ENCODE measurements at regions not wholly inside any gene's neighbourhood (a gene's known extent, or its start where the extent isn't known, plus 50 kb on each side); places are given as distances from the start of the nearest gene placed in this dataset.

DNA sequence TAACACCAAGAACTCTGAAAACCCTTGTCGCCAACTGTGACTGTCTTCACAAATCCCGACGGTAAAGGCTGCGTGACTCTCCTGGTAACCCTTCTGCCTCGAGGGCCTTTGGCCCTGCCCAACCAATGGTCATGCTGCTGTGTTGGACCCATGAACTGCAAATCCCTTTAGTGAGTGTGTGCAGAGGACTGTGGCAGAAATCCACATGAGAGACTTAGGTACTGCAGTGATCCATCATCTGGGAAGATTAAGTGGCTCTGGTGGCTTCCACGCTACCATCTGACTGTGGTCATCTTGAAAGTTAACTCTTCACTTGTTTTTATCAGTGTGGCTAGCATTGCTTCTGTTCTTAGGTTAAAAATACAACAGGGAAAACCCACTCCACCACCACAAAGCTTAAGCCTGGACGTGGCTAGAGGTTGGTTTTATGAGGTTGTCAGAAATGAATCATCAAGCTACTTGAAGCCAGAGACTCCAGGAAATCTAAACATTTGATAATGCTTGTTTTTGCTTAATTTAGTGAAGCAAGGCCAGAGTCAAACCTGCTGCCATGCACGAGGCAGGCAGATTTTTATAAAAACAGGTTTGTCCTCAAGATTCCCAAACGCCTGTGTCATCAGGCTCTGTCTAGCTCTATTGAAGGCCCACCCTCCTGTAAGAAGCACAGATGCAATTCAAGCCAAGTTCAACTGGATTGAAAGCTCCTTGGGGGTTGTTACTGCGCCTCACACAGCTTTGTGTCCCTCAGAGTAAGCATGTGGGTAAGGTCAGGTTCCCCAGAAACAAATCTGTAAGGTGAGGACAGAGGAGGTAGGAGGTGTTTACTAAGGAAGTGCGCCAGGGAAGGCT lies 52.7 kb upstream of the ERCC6L2 start:
- peak overlapping the region; percentile 37 for H3K27ac ChIP-seq (ENCODE audit: low read length)

DNA sequence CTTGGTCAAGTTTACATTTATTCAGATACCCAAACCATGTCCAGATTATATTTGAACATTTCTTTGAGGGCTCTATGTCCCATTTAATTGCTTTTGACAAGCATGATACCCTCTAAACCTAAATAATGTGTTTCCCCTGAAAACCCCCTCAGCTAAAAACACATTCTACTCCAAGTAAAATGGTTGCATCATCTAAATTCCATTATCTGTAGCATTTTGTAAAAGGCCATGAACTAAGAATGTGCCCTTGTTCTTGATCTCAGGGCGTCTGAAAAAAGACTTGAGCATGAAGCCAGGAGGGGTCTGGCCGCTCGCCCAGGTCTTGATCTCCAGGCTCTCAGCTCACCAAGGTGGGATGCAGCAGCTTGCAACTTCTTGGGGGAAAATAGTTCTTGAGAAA lies 53.5 kb upstream of the ERCC6L2 start:
- Histone ChIP-seq H3K27ac (ENCODE audit: low read length) (no peak overlapping the region), H3K4me1 (ENCODE audit: control insufficient read depth, insufficient read depth, low read length) (peaks cover 12% of the 10 kb centered on the region), H3K9me3 (ENCODE audit: control insufficient read depth in 2 of 2, low read length in 2 of 2) (no peaks in the 10 kb centered on the region), H3K9ac (ENCODE audit: low read length in 2 of 2) (no peak overlapping the region), H3K36me3 (ENCODE audit: control insufficient read depth in 2 of 2, insufficient read depth in 2 of 2, low read length in 2 of 2) (peaks cover 0 to 2% of the 10 kb centered on the region in 2 donors), H3K27me3 (ENCODE audit: control insufficient read depth in 1 of 2, insufficient read depth in 2 of 2, low read length in 2 of 2) (no peaks in the 10 kb centered on the region), H3K4me3 (ENCODE audit: low read length in 2 of 2) (no peak overlapping the region)

More for the DNA sequence above, 52.7 kb upstream of the ERCC6L2 start:
- Histone ChIP-seq H3K27me3 (ENCODE audit: control insufficient read depth in 1 of 2, insufficient read depth in 2 of 2, low read length in 2 of 2) (no peaks in the 10 kb centered on the region), H3K4me3 (ENCODE audit: low read length in 2 of 2) (no peak overlapping the region), H3K4me1 (ENCODE audit: control insufficient read depth, insufficient read depth, low read length) (peaks cover 12% of the 10 kb centered on the region), H3K36me3 (ENCODE audit: control insufficient read depth in 2 of 2, insufficient read depth in 2 of 2, low read length in 2 of 2) (peaks cover 0 to 2% of the 10 kb centered on the region in 2 donors), H3K9ac (ENCODE audit: low read length in 2 of 2) (no peak overlapping the region), H3K9me3 (ENCODE audit: control insufficient read depth in 2 of 2, low read length in 2 of 2) (no peaks in the 10 kb centered on the region)

DNA sequence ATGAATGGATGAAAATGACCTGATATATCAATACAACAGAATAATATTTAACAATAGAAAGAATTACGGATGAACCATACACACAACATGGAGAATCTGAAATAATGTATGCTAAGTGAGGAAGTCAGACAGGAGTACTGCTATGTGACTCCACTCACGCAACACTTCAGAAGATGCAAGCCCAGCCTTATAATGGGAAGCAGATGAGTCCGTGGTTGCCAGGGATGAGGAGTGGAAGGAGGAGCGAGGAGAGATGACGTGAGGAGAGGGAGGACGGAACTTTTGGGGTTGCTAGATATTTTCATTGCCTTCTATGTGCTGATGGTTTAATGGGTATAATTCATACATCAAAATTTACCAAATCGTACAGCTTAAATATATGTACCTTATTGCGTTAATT lies 55.4 kb upstream of the ERCC6L2 start:
- Histone ChIP-seq H3K27me3 (ENCODE audit: control insufficient read depth in 1 of 2, insufficient read depth in 2 of 2, low read length in 2 of 2) (no peaks in the 10 kb centered on the region), H3K36me3 (ENCODE audit: control insufficient read depth in 2 of 2, insufficient read depth in 2 of 2, low read length in 2 of 2) (no peaks in the 10 kb centered on the region), H3K4me1 (ENCODE audit: control insufficient read depth, insufficient read depth, low read length) (peaks cover 12% of the 10 kb centered on the region), H3K9me3 (ENCODE audit: control insufficient read depth in 2 of 2, low read length in 2 of 2) (no peaks in the 10 kb centered on the region), H3K4me3 (ENCODE audit: low read length in 2 of 2) (no peak overlapping the region), H3K9ac (ENCODE audit: low read length in 2 of 2) (no peak overlapping the region), H3K27ac (ENCODE audit: low read length) (no peak overlapping the region)

DNA sequence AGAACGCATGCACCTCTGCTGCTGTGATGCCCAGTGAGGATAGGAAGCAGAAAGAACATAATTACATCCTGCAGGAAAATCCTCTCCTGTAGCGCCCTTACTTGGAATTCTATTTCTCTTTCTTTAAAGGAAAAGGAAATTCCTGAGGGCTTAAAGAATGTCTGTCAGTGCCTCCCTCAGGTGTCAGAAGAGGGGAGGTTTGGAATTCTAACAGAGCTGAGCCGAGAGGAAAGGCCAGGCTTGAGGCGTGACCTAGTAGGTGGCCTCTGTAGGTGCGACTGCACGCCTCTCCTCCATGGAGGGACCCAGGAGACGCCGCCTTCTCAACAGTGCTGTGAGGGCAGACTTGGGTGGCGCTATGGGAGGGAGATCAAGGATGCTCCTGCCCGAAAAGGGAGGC lies 55.9 kb upstream of the ERCC6L2 start:
- Histone ChIP-seq H3K9ac (ENCODE audit: low read length in 2 of 2) (no peak overlapping the region), H3K9me3 (ENCODE audit: control insufficient read depth in 2 of 2, low read length in 2 of 2) (no peaks in the 10 kb centered on the region), H3K27ac (ENCODE audit: low read length) (no peak overlapping the region), H3K4me3 (ENCODE audit: low read length in 2 of 2) (no peak overlapping the region), H3K27me3 (ENCODE audit: control insufficient read depth in 1 of 2, insufficient read depth in 2 of 2, low read length in 2 of 2) (no peaks in the 10 kb centered on the region), H3K36me3 (ENCODE audit: control insufficient read depth in 2 of 2, insufficient read depth in 2 of 2, low read length in 2 of 2) (no peaks in the 10 kb centered on the region), H3K4me1 (ENCODE audit: control insufficient read depth, insufficient read depth, low read length) (peaks cover 12% of the 10 kb centered on the region)

DNA sequence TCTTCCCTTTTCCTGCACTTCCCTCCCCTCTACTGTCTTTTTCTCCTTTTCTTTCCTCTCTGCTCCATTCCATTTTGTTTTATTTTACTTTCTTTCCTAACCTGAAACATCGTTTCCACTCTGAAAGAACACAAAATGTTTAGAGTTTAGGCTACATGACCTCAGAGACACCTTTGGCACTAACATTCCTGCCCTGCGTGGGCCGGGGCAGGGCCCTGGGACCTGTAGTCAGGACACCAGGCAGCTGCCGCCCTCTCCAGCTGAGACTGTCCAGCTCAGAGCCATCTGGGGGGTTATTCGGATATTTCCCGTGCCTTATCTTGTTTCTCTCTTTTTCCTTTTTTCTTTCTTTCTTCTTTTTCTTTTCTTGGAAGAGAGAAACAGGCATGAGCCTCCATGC lies 58.3 kb upstream of the ERCC6L2 start:
- no peak overlapping the region for H3K27ac ChIP-seq (ENCODE audit: low read length)
- peaks cover 7% of the 10 kb centered on the region for H3K4me1 ChIP-seq (ENCODE audit: control insufficient read depth, insufficient read depth, low read length)
- no peak overlapping the region for H3K4me3 ChIP-seq (ENCODE audit: low read length in 2 of 2)
- H3K9me3 ChIP-seq (ENCODE audit: control insufficient read depth in 2 of 2, low read length in 2 of 2) = no peaks in the 10 kb centered on the region
- H3K27me3 ChIP-seq (ENCODE audit: control insufficient read depth in 1 of 2, insufficient read depth in 2 of 2, low read length in 2 of 2) = no peaks in the 10 kb centered on the region
- peaks cover 0 to 3% of the 10 kb centered on the region in 2 donors for H3K36me3 ChIP-seq (ENCODE audit: control insufficient read depth in 2 of 2, insufficient read depth in 2 of 2, low read length in 2 of 2)
- no peak overlapping the region for H3K9ac ChIP-seq (ENCODE audit: low read length in 2 of 2)

DNA sequence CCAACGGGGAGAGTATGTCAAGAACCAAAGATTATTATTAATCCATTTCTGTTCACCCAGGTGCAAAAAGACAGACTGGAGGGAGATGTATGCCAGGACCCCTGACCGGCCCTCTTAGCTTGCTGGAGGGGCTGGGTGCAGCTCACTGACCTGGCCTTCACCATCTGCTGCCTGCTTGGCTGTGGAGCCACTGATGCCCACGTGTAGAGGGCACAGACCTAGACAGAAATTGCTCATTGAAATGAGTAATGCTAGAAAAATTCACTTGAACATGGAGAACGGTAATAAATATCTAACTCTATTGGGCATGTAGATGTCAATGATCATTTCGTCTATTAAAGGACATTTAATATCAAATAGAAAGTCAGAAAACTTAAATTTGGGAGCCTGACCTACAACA lies 58.8 kb upstream of the ERCC6L2 start:
- no peak overlapping the region for H3K4me3 ChIP-seq (ENCODE audit: low read length in 2 of 2)
- H3K4me1 ChIP-seq (ENCODE audit: control insufficient read depth, insufficient read depth, low read length) = peaks cover 7% of the 10 kb centered on the region
- no peak overlapping the region for H3K27ac ChIP-seq (ENCODE audit: low read length)
- H3K36me3 ChIP-seq (ENCODE audit: control insufficient read depth in 2 of 2, insufficient read depth in 2 of 2, low read length in 2 of 2) = peaks cover 0 to 3% of the 10 kb centered on the region in 2 donors
- H3K27me3 ChIP-seq (ENCODE audit: control insufficient read depth in 1 of 2, insufficient read depth in 2 of 2, low read length in 2 of 2) = no peaks in the 10 kb centered on the region
- H3K9me3 ChIP-seq (ENCODE audit: control insufficient read depth in 2 of 2, low read length in 2 of 2) = no peaks in the 10 kb centered on the region
- H3K9ac ChIP-seq (ENCODE audit: low read length in 2 of 2) = no peak overlapping the region

DNA sequence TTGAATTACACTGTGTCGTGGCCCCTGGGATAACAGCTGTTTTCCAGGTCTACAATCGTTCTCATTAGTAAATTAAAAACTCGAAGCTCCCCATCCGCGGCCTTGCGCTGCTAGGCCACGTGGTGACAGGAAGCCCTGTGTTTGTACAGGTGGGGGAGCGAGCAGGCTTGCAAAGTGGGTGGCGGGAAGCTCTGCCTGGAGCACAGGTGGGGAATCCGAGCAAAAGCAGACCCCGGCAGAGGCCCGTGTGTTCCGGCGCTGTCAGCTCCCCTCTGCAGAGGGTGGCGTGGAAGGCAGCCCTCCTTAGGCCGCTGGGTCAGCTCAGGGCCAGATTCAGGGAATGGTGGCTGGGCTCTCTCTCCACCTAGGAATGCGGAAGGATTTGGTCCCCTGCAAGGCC lies 59.5 kb upstream of the ERCC6L2 start:
- Histone ChIP-seq H3K9ac (ENCODE audit: low read length in 2 of 2) (no peak overlapping the region), H3K9me3 (ENCODE audit: control insufficient read depth in 2 of 2, low read length in 2 of 2) (no peaks in the 10 kb centered on the region), H3K27ac (ENCODE audit: low read length) (no peak overlapping the region), H3K4me1 (ENCODE audit: control insufficient read depth, insufficient read depth, low read length) (peaks cover 13% of the 10 kb centered on the region), H3K4me3 (ENCODE audit: low read length in 2 of 2) (no peak overlapping the region), H3K36me3 (ENCODE audit: control insufficient read depth in 2 of 2, insufficient read depth in 2 of 2, low read length in 2 of 2) (peaks cover 0 to 3% of the 10 kb centered on the region in 2 donors), H3K27me3 (ENCODE audit: control insufficient read depth in 1 of 2, insufficient read depth in 2 of 2, low read length in 2 of 2) (no peaks in the 10 kb centered on the region)

DNA sequence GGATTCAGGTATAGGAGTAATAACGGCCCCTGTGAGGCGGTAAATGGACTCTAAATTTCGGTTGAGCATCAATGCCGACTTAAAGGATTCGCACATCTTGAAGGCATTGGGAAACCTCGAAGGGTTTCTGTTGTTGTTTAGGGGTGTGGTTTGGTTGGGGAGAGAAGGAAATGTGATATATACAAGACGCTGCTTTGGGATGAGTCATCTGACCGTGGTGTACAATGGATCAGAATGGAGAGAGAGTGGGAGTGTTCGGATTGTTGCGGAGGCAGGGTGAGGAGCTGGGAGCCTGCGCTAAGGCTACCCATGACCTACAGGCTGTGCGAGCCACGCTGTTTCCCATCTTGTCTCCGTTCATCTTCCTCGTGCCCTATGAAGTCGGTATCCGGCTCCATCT lies 60.4 kb upstream of the ERCC6L2 start:
- H3K27ac ChIP-seq (ENCODE audit: low read length) = no peak overlapping the region
- no peak overlapping the region for H3K9ac ChIP-seq (ENCODE audit: low read length in 2 of 2)

DNA sequence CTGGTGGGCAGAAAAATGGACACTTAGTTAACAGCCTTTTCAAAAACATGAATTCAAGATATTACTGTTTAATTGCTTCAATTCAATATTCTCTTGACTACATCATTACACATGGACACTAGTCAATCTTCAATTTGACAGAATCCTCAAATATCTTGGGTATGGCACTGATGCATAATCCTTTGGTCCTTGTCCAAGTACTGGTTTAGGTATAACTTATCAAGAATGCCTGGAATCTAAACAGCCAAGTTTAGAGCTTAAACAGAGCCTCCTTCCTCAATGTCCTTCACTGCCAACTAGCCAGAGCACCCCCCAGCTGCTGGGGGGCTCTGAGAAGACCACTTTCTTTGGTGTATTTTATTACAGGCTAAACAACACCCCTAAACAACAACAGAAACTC lies 61.6 kb upstream of the ERCC6L2 start:
- peaks cover 21% of the 10 kb centered on the region for H3K4me1 ChIP-seq (ENCODE audit: control insufficient read depth, insufficient read depth, low read length)
- H3K27ac ChIP-seq (ENCODE audit: low read length) = no peak overlapping the region
- no peaks in the 10 kb centered on the region for H3K9me3 ChIP-seq (ENCODE audit: control insufficient read depth in 2 of 2, low read length in 2 of 2)
- H3K4me3 ChIP-seq (ENCODE audit: low read length in 2 of 2) = no peak overlapping the region
- H3K36me3 ChIP-seq (ENCODE audit: control insufficient read depth in 2 of 2, insufficient read depth in 2 of 2, low read length in 2 of 2) = peaks cover 0 to 3% of the 10 kb centered on the region in 2 donors
- H3K9ac ChIP-seq (ENCODE audit: low read length in 2 of 2) = no peak overlapping the region
- H3K27me3 ChIP-seq (ENCODE audit: control insufficient read depth in 1 of 2, insufficient read depth in 2 of 2, low read length in 2 of 2) = no peaks in the 10 kb centered on the region

More for the DNA sequence above, 60.4 kb upstream of the ERCC6L2 start:
- Histone ChIP-seq H3K27me3 (ENCODE audit: control insufficient read depth in 1 of 2, insufficient read depth in 2 of 2, low read length in 2 of 2) (no peaks in the 10 kb centered on the region), H3K36me3 (ENCODE audit: control insufficient read depth in 2 of 2, insufficient read depth in 2 of 2, low read length in 2 of 2) (peaks cover 0 to 3% of the 10 kb centered on the region in 2 donors), H3K4me1 (ENCODE audit: control insufficient read depth, insufficient read depth, low read length) (peaks cover 21% of the 10 kb centered on the region), H3K9me3 (ENCODE audit: control insufficient read depth in 2 of 2, low read length in 2 of 2) (no peaks in the 10 kb centered on the region), H3K4me3 (ENCODE audit: low read length in 2 of 2) (no peak overlapping the region)

DNA sequence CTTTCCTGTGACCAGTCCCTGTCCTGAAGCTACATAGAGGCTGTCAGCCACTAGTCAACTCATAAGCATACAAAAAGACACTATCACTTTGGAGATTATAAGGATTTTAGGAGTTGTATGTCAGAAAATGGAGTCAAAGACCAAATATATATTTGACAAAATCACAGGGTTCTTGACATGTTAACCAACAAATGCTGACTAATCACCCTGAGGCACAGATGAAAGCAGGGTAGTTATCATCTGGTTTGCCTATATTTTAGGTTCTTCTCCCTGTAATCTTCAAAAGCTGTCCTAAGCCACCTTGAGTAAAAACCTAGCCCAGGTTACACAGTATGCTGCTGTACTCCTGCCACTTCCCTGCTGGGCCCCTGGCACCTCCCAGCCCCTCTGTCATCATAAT lies 64.7 kb upstream of the ERCC6L2 start:
- Histone ChIP-seq H3K9me3 (ENCODE audit: control insufficient read depth in 2 of 2, low read length in 2 of 2) (no peaks in the 10 kb centered on the region), H3K36me3 (ENCODE audit: control insufficient read depth in 2 of 2, insufficient read depth in 2 of 2, low read length in 2 of 2) (peaks cover 0 to 3% of the 10 kb centered on the region in 2 donors), H3K27me3 (ENCODE audit: control insufficient read depth in 1 of 2, insufficient read depth in 2 of 2, low read length in 2 of 2) (no peaks in the 10 kb centered on the region), H3K4me3 (ENCODE audit: low read length in 2 of 2) (no peak overlapping the region), H3K9ac (ENCODE audit: low read length in 2 of 2) (no peak overlapping the region), H3K27ac (ENCODE audit: low read length) (peak overlapping the region; percentile 60), H3K4me1 (ENCODE audit: control insufficient read depth, insufficient read depth, low read length) (peaks cover 42% of the 10 kb centered on the region)

DNA sequence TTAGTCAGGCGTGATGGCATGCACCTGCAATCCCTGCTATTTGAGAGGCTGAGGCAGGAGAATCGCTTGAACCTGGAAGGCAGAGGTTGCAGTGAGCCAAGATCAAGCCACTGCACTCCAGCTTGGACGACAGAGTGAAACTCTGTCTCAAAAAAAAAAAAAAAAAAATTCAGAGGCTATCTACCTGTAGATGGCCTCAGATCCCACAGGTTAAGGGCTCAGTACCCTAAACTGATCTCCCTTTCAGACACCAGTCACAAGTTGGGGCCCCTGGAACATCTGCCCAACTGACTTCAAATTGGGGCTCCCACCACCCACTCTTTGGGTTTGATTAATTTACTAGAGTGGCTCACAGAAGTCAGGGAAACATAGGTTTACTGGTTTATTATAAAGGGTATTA lies 65.4 kb upstream of the ERCC6L2 start:
- Histone ChIP-seq H3K27me3 (ENCODE audit: control insufficient read depth in 1 of 2, insufficient read depth in 2 of 2, low read length in 2 of 2) (no peaks in the 10 kb centered on the region), H3K4me3 (ENCODE audit: low read length in 2 of 2) (no peak overlapping the region), H3K36me3 (ENCODE audit: control insufficient read depth in 2 of 2, insufficient read depth in 2 of 2, low read length in 2 of 2) (peaks cover 0 to 3% of the 10 kb centered on the region in 2 donors), H3K9ac (ENCODE audit: low read length in 2 of 2) (no peak overlapping the region), H3K27ac (ENCODE audit: low read length) (peak overlapping the region; percentile 60), H3K9me3 (ENCODE audit: control insufficient read depth in 2 of 2, low read length in 2 of 2) (no peaks in the 10 kb centered on the region), H3K4me1 (ENCODE audit: control insufficient read depth, insufficient read depth, low read length) (peaks cover 42% of the 10 kb centered on the region)

All from stomach smooth muscle (tissue), 2 donors.